HuH-7.5 (cell line): ENCODE measurements at regions not wholly inside any gene's neighbourhood (a gene's known extent, or its start where the extent isn't known, plus 50 kb on each side); places are given as distances from the start of the nearest gene placed in this dataset.
"Not testable (repeated sequence)": the region's sequence is repeated elsewhere in the genome, so short reads cannot be mapped to it uniquely, and the experiment has no call there.

ENCODE experiments used
- DNase-seq: peaks from one replicate; pipeline ENCODE4 v3.0.0; 2011; ENCODE audit warnings: low spot score

- DNase-seq, result no peak
Observed at GRCh38 chr14:38404616-38405015, 148.7 kb upstream of the CLEC14A start.

GRCh38 chr14:38404100-38404541, 148.2 kb upstream of the CLEC14A start:
- no peak for DNase-seq

- no peak for DNase-seq
Observed at GRCh38 chr14:38400751-38401150, 144.9 kb upstream of the CLEC14A start.

GRCh38 chr14:38399652-38400051, 143.8 kb upstream of the CLEC14A start:
- no peak for DNase-seq

- no peak for DNase-seq
Observed at GRCh38 chr14:38394767-38395166, 138.9 kb upstream of the CLEC14A start.

GRCh38 chr14:38394064-38394463, 138.2 kb upstream of the CLEC14A start:
- DNase-seq, result no peak

- no peak for DNase-seq
Observed at GRCh38 chr14:38391334-38391733, 135.4 kb upstream of the CLEC14A start.

- DNase-seq, result no peak
Observed at GRCh38 chr14:38389681-38390080, 133.8 kb upstream of the CLEC14A start.

GRCh38 chr14:38387821-38388220, 131.9 kb upstream of the CLEC14A start:
- DNase-seq, result no peak

GRCh38 chr14:38385836-38386235, 129.9 kb upstream of the CLEC14A start:
- no peak for DNase-seq

GRCh38 chr14:38385343-38385742, 129.4 kb upstream of the CLEC14A start:
- DNase-seq, result no peak

- DNase-seq, result no peak
Observed at GRCh38 chr14:38384741-38385140, 128.8 kb upstream of the CLEC14A start.

GRCh38 chr14:38367922-38368321, 112.0 kb upstream of the CLEC14A start:
- DNase-seq, result no peak

- no peak for DNase-seq
Observed at GRCh38 chr14:38366374-38366773, 110.5 kb upstream of the CLEC14A start.

GRCh38 chr14:38363217-38363616, 107.3 kb upstream of the CLEC14A start:
- no peak for DNase-seq

GRCh38 chr14:38357557-38357956, 101.7 kb upstream of the CLEC14A start:
- no peak for DNase-seq

- not testable (repeated sequence) for DNase-seq
Observed at GRCh38 chr14:38355473-38355872, 99.6 kb upstream of the CLEC14A start.

GRCh38 chr14:38350102-38350501, 94.2 kb upstream of the CLEC14A start:
- no peak for DNase-seq

GRCh38 chr14:38342803-38343202, 86.9 kb upstream of the CLEC14A start:
- DNase-seq, result no peak

- no peak for DNase-seq
Observed at GRCh38 chr14:38339696-38340095, 83.8 kb upstream of the CLEC14A start.

GRCh38 chr14:38336298-38336697, 80.4 kb upstream of the CLEC14A start:
- no peak for DNase-seq

GRCh38 chr14:38330275-38330674, 74.4 kb upstream of the CLEC14A start:
- no peak for DNase-seq

- no peak for DNase-seq
Observed at GRCh38 chr14:38329246-38329645, 73.4 kb upstream of the CLEC14A start.

GRCh38 chr14:38316922-38317321, 61.0 kb upstream of the CLEC14A start:
- DNase-seq, result no peak

GRCh38 chr14:38311655-38312054, 55.8 kb upstream of the CLEC14A start:
- no peak for DNase-seq
